ENCODE measurements at regions not wholly inside any gene's neighbourhood (a gene's known extent, or its start where the extent isn't known, plus 50 kb on each side); places are given as distances from the start of the nearest gene placed in this dataset.

DNA sequence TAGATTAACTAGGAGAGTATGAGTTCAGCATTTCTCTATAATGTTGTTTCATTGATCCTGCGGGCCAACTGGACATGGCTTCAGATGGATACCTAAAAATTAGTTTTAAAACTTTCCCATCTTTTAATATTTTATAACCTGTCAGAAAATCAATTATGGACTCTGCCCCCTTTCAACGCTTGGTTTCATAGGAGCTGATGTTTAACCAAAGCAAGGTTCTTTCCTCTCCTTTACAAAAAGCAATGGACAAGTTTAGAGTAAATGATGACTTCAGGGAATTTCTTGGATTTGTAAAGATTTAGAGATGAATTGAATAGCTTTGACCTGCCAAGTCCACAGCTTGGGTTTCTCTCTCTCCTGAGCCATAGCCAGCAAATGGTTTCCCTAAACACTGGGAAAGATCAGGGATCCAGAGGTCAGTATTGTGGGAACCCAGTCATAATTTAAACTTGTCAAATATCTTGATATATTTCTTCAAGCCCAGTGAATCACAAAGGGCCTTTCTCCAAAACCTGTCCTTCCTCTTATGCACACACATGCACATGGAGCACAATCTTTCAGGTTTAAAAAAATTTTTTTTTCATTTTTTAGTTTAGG is 177.1 kb downstream of the EVX1 start:
- DNase-seq (ENCODE audit: insufficient read length) (no peak), FAIRE-seq (no peak)
- no peak for TF ChIP-seq POLR2A (IDR thresholded peaks at IDR 0.05; ENCODE audit: low read depth, low read length)

DNA sequence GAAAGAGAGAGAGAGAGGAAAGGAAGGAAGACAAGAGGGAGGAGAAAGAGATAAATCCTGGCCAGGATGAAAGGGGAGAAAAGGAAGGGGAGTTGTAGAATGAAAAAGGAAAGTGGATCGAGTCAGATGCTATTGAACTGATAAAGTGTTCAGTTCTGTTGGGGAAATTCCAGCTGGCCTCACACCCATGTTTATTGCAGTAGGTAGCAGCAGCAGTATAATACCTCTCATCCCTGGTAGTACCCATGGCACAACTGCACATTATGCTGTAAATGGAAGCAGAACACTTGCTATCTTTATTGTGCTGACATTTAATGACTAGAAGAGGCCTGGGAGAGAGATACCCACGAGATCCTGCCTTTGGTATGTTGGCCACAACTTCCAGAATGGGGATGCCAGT is 178.1 kb downstream of the EVX1 start:
- no peak for TF ChIP-seq TAF1 (IDR thresholded peaks at IDR 0.05; ENCODE audit: borderline replicate concordance, low read depth, low read length)
- no peak for TF ChIP-seq POLR2AphosphoS5 (IDR thresholded peaks at IDR 0.05; ENCODE audit: low read depth, low read length)
- no peak for TF ChIP-seq POLR2A (IDR thresholded peaks at IDR 0.05; ENCODE audit: low read depth, low read length)
- DNase-seq (ENCODE audit: insufficient read length) (no peak), FAIRE-seq (no peak)

DNA sequence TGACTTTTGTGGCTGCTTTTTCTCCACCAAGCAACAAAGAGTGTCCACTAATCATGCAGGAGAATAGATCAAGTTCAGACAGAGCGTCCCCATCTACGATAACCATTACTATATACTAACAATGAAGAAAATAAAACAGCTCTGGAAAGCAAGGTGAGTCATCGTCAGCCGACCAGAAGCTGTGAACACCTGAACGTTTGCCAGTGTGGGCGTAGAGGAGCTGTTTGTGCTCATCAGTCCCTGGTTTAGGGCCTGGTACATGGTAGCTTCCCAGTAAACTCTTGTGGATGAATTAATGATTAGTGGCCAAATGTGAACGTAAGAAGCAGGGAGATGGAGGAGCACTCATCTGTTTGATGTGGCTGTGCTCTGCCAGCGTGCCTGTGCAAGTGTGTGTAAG is 180.7 kb downstream of the EVX1 start:
- TF ChIP-seq TAF1 (IDR thresholded peaks at IDR 0.05; ENCODE audit: borderline replicate concordance, low read depth, low read length) (no peak), POLR2A (IDR thresholded peaks at IDR 0.05; ENCODE audit: low read depth, low read length) (no peak), POLR2AphosphoS5 (IDR thresholded peaks at IDR 0.05; ENCODE audit: low read depth, low read length) (no peak)
- no peak for FAIRE-seq
- DNase-seq (ENCODE audit: insufficient read length) = no peak

DNA sequence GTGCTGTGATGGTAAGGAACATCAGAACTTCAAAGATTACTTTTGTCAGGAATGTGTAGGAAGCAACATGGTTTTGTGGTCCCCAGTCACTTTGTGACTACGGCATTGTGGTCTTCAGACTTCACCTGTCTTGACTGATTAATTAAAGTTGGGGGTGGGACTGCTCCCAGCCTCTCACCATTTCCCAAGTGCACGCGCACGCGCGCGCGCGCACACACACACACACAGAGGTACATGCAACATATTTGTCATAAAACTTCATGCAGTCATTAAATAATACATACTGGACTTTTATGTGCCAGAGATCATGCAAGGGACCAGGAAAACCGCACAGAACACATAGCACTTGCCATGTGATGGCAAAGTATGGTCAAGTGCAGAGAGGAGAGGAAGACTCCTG is 181.2 kb downstream of the EVX1 start:
- FAIRE-seq (no peak), DNase-seq (ENCODE audit: insufficient read length) (no peak)
- no peak for TF ChIP-seq POLR2A (IDR thresholded peaks at IDR 0.05; ENCODE audit: low read depth, low read length)
- no peak for TF ChIP-seq POLR2AphosphoS5 (IDR thresholded peaks at IDR 0.05; ENCODE audit: low read depth, low read length)
- no peak for TF ChIP-seq TAF1 (IDR thresholded peaks at IDR 0.05; ENCODE audit: borderline replicate concordance, low read depth, low read length)

DNA sequence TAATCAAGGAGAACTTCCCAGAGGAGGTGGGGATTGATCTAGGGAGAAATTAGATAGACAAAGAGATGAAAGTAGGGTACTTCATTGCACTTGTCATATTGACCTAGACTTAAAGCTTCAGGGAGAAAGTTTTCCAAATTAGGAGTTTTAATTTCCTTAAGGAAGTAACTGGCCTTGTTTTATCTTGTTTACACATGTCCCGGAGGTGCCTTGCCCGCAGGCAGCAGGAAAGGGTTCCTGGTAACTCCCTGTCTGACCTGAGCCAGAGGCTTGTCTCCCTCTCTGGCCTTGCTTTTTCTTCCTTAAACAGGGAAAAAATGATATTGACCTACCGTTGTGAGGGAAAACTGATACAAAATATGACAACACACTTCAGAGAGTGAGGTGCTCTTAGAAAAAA is 181.6 kb downstream of the EVX1 start:
- FAIRE-seq = no peak
- no peak for TF ChIP-seq TAF1 (IDR thresholded peaks at IDR 0.05; ENCODE audit: borderline replicate concordance, low read depth, low read length)
- no peak for TF ChIP-seq POLR2AphosphoS5 (IDR thresholded peaks at IDR 0.05; ENCODE audit: low read depth, low read length)
- TF ChIP-seq POLR2A (IDR thresholded peaks at IDR 0.05; ENCODE audit: low read depth, low read length) = no peak
- DNase-seq (ENCODE audit: insufficient read length) = no peak

DNA sequence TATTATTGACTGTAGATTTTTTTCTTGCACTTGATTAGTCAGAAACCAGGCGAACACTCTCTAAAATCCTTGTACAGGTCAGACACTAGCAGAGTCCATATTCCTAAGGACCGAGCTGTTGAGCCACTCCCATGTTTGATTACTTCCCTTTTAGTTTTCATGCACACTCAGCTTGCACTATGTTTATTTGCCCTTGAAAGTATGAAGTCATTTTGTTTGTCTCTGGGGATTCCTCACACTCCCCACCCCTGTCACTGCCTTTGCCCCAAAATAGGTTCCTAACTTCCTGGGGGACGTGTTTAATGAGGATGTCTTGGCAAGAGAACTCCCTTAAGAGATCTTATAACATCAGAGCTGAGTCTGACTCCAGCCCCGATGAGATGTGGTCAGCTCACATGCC is 182.1 kb downstream of the EVX1 start:
- no peak for FAIRE-seq
- DNase-seq (ENCODE audit: insufficient read length) = no peak
- TF ChIP-seq TAF1 (IDR thresholded peaks at IDR 0.05; ENCODE audit: borderline replicate concordance, low read depth, low read length) (no peak), POLR2AphosphoS5 (IDR thresholded peaks at IDR 0.05; ENCODE audit: low read depth, low read length) (no peak), POLR2A (IDR thresholded peaks at IDR 0.05; ENCODE audit: low read depth, low read length) (no peak)

DNA sequence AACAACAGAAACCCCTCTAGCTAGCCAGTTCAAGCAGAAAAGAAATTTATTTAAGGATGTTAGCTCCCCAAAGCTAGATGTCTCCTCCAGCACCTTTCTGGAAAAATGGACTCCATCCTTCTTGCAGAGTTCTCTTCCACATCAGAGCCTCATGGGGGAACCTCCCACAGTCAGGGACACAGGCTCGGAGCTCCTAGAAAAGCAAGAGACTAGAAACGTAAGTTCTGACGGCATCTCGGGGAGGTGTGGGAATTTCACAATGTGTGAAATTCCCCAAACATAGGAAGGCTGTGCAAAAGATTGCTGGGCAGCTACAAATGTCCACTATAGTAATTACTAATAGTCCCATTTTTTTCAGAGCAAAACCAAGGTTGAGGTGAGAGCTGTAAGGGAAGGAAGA is 184.8 kb downstream of the EVX1 start:
- no peak for FAIRE-seq
- TF ChIP-seq POLR2A (IDR thresholded peaks at IDR 0.05; ENCODE audit: low read depth, low read length) (no peak), POLR2AphosphoS5 (IDR thresholded peaks at IDR 0.05; ENCODE audit: low read depth, low read length) (no peak), TAF1 (IDR thresholded peaks at IDR 0.05; ENCODE audit: borderline replicate concordance, low read depth, low read length) (no peak)
- no peak for DNase-seq (ENCODE audit: insufficient read length)

DNA sequence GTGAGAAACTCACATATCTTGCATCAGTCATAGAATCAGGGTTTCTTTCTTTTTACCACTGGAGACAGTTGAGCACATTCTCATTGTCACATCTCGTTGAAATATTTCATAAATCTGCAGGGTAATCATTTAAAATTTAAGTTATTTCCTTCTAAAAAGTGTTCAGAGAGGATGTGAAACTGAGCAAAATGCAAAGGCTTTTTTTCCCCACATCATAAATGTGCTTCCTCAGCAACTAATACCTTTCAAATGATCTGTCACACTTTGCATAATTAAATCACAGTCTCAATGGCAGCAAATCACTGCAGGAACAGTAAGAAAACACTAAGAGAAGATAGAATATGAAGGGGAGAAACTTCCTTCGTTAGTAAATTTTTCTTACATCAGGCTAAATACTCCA is 187.5 kb downstream of the EVX1 start:
- DNase-seq (ENCODE audit: insufficient read length) (no peak), FAIRE-seq (no peak)
- TF ChIP-seq POLR2AphosphoS5 (IDR thresholded peaks at IDR 0.05; ENCODE audit: low read depth, low read length) (no peak), POLR2A (IDR thresholded peaks at IDR 0.05; ENCODE audit: low read depth, low read length) (no peak), TAF1 (IDR thresholded peaks at IDR 0.05; ENCODE audit: borderline replicate concordance, low read depth, low read length) (no peak)

DNA sequence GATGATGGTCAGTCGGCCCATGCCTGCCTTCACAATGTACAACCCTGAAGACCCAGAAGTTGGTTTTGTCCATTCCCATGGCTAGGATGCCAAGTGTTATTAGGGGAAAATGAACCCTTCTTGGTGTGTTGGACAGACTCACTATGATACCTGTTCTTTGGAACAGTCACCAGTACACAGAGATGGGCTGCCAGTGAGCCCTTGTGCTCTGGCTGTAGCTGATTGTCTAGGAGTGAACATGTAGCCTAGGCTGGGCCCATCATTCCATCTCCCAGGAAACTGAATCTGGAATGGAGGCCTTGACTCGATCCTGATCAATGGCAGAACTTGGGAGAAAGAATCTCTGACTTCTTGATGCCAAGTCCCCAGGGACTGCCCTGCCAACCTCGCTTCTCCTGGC is 188.9 kb downstream of the EVX1 start:
- TF ChIP-seq POLR2AphosphoS5 (IDR thresholded peaks at IDR 0.05; ENCODE audit: low read depth, low read length) (no peak), TAF1 (IDR thresholded peaks at IDR 0.05; ENCODE audit: borderline replicate concordance, low read depth, low read length) (no peak), POLR2A (IDR thresholded peaks at IDR 0.05; ENCODE audit: low read depth, low read length) (no peak)
- DNase-seq (ENCODE audit: insufficient read length) (no peak), FAIRE-seq (no peak)

DNA sequence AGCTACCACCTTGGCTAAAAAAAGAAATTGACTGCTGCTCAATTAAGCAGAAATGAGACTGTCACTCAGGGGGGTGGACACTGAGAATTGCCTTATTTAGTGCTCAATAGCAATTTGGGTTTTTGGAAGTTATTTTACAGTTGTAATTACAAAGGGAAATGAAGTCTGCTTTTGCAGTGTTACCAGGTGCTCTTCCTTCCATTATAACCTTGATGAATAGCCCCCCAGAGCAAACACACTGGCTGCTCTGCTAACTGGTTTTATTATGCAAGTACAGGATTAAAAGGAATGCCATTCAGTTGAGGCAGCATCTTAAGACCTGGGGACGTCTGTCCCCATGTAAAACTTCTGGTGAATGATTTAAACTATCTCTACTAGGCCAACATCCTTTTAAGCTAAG is 191.0 kb downstream of the EVX1 start:
- no peak for DNase-seq (ENCODE audit: insufficient read length)
- no peak for TF ChIP-seq POLR2AphosphoS5 (IDR thresholded peaks at IDR 0.05; ENCODE audit: low read depth, low read length)
- no peak for TF ChIP-seq TAF1 (IDR thresholded peaks at IDR 0.05; ENCODE audit: borderline replicate concordance, low read depth, low read length)
- no peak for TF ChIP-seq POLR2A (IDR thresholded peaks at IDR 0.05; ENCODE audit: low read depth, low read length)
- FAIRE-seq = no peak

DNA sequence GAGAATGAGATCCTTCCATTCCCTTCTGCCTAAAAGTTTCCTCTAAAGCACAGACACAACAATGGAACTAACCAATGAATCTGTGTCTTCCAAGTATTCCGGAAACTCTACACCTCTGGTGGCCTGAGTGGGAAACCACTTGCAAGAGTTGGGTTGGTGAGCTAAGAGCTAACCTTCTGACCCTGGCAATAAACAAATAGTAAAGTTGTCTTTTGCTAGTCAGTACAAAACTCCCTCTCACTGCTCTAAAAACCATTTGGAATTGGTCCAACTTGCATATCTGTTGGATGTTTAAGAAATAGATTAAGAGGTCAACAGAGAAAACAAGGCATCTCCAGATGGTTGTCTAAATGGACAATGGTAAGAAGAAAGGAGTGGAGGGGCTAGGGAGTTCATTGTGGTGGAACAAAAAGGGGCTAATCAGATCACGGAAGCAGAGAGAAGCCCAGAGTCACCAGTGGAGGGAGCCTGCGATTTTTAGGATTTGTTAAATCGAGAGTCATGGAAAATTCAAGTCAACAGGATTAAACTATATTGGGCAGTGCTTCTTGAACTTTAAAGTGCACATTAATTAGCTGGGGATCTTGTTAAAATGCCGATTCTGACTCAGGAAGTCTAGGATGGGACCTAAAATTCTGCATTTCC is 192.3 kb downstream of the EVX1 start:
- FAIRE-seq = no peak
- DNase-seq (ENCODE audit: insufficient read length) = no peak
- TF ChIP-seq POLR2AphosphoS5 (IDR thresholded peaks at IDR 0.05; ENCODE audit: low read depth, low read length) (no peak), POLR2A (IDR thresholded peaks at IDR 0.05; ENCODE audit: low read depth, low read length) (no peak), TAF1 (IDR thresholded peaks at IDR 0.05; ENCODE audit: borderline replicate concordance, low read depth, low read length) (no peak)

DNA sequence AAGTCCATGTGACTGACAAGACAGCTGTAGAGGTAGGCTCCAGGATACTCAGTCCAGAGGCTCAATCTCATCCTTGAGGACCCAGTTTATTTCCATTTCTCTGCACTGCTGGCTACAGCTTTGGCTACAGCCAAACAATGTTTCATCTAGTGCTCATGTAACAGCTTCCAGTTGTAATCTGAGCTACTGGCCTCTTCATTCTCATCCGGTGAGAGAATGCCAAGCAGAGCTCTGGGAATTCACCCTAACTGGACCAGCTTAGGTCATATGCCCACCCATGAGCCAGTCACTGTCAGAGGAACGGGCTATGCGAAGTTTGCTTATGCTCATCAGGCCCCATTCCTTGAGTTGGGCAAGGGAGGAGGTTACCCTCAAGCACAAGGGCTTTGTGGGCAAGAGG is 192.9 kb downstream of the EVX1 start:
- FAIRE-seq (no peak), DNase-seq (ENCODE audit: insufficient read length) (no peak)

More for the DNA sequence above, 192.9 kb downstream of the EVX1 start:
- no peak for TF ChIP-seq POLR2A (IDR thresholded peaks at IDR 0.05; ENCODE audit: low read depth, low read length)
- no peak for TF ChIP-seq POLR2AphosphoS5 (IDR thresholded peaks at IDR 0.05; ENCODE audit: low read depth, low read length)
- no peak for TF ChIP-seq TAF1 (IDR thresholded peaks at IDR 0.05; ENCODE audit: borderline replicate concordance, low read depth, low read length)

All from GM12892 (cell line).